ENCODE measurements at regions not wholly inside any gene's neighbourhood (a gene's known extent, or its start where the extent isn't known, plus 50 kb on each side); places are given as distances from the start of the nearest gene placed in this dataset.
"Not testable (repeated sequence)": the region's sequence is repeated elsewhere in the genome, so short reads cannot be mapped to it uniquely, and the experiment has no call there.

DNA sequence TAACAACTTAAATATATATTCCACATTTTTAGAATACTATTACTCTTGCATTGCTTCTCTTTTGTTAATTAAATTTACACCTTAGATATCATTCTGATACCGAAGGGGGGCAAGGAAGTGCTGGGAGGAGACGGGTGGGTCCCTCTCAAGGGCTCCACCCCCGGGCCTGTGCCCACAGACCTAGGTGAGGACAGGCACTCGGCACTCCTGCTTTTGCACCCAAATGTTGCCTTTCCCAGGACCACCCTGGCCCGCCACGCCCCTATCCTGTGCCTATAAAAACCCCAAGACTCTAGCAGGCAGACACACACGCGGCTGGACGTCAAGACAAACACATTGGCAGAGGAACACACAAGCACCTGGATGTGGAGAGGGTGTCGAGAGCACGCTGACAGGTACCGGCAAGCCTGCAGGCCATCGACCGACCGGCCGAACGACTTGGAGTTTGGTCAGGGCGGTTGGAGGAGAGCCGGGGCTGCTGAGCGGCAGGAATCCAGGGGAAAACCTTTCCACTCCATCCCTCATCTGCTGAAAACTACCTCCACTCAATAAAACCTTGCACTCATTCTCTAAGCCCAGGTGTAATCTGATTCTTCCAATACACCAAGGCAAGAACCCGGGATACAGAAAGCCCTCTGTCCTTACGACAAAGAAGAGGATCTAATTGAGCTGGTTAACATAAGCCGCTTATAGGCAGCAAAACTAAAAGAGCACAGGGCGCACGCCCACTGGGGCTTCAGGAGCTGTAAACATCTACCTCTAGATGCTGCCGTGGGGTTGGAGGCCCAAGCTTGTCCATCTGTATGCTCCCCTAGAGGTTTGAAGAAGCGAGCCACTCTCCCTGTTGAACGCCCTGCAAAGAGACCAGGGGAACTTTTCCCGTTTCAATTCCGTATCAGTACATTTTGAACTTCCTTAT is 197.4 kb upstream of the PRSS16 start:
- Histone ChIP-seq H3K4me1 (no peaks in the 10 kb centered on the region), H3K4me3 (replicated peaks in 1 of 3) (no peak overlapping the region), H3K36me3 (no peaks in the 10 kb centered on the region), H3K27me3 (no peaks in the 10 kb centered on the region), H3K9me3 (no peaks in the 10 kb centered on the region), H3K27ac (no peak overlapping the region)
- 50 to 52% methylated on average over 30 of the region's 30 CpGs for WGBS, 2 donors
- DNase-seq = peak; percentile 5 to 14
- intact Hi-C loops (cut with DNase I) = no loop called here
- no peak for TF ChIP-seq POLR2A (IDR thresholded peaks at IDR 0.05)
- TF ChIP-seq, protein P1, sequence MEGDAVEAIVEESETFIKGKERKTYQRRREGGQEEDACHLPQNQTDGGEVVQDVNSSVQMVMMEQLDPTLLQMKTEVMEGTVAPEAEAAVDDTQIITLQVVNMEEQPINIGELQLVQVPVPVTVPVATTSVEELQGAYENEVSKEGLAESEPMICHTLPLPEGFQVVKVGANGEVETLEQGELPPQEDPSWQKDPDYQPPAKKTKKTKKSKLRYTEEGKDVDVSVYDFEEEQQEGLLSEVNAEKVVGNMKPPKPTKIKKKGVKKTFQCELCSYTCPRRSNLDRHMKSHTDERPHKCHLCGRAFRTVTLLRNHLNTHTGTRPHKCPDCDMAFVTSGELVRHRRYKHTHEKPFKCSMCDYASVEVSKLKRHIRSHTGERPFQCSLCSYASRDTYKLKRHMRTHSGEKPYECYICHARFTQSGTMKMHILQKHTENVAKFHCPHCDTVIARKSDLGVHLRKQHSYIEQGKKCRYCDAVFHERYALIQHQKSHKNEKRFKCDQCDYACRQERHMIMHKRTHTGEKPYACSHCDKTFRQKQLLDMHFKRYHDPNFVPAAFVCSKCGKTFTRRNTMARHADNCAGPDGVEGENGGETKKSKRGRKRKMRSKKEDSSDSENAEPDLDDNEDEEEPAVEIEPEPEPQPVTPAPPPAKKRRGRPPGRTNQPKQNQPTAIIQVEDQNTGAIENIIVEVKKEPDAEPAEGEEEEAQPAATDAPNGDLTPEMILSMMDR (IDR thresholded peaks at IDR 0.05) = no peak

DNA sequence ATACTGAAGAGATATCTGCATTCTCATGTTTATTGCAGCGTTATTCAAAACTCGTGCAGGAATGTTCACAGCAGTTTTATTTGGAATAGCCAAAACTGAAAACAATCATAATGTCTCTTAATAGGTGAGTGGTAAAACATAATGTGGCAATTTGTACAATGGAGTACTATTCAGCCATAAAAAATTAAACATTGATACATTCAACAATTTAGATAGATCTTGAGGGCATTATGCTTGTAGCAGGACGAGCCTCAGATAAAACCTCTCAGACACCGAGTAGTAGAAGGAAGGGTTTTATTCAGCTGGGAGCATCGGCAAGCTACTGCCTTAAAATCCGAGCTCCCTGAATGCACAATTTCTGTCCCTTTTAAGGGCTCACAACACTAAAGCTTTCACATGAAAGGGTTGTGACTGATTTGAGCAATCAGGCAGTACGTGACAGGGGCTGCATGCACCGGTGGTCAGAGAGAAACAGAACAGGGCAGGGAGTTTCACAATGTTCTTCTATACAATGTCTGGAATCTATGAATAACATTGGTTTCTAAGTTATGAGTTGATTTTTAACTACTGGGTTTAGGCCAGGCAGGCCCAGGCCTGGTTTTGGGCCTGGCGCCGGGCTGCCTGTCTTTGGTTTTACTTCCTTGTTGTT is 195.3 kb upstream of the PRSS16 start:
- H3K27me3 ChIP-seq; H3K27ac ChIP-seq; H3K4me3 ChIP-seq (replicated peaks in 1 of 3); DNase-seq; H3K36me3 ChIP-seq; intact Hi-C loops (cut with DNase I); H3K4me1 ChIP-seq; H3K9me3 ChIP-seq: not testable (repeated sequence)
- 89% methylated on average over 10 of the region's 10 CpGs for WGBS, 2 donors

DNA sequence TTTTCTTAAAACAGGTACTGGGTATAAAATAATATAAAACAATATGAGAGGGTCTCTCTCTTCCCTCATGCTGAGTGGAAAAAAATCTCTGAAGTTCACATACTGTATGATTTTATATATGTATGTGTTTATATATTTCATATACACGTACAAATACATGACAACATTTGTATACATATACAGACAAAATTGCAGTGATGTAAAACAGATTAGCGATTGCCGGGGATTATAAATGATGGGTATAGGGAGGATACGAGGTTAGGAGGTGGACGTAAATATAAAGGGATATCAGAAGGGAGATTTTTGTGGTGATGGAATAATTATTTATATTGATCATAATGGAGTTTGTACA is 194.8 kb upstream of the PRSS16 start:
- TF ChIP-seq, protein P1 (IDR thresholded peaks at IDR 0.05) = no peak
- TF ChIP-seq POLR2A (IDR thresholded peaks at IDR 0.05) = no peak
- Histone ChIP-seq H3K9me3 (no peaks in the 10 kb centered on the region), H3K27me3 (no peaks in the 10 kb centered on the region), H3K27ac (no peak overlapping the region), H3K4me3 (replicated peaks in 1 of 3) (no peak overlapping the region), H3K36me3 (no peaks in the 10 kb centered on the region), H3K4me1 (no peaks in the 10 kb centered on the region)
- no peak for DNase-seq
- 94 to 96% methylated on average over 5 of the region's 5 CpGs for WGBS, 2 donors
- intact Hi-C loops (cut with DNase I) = no loop called here

DNA sequence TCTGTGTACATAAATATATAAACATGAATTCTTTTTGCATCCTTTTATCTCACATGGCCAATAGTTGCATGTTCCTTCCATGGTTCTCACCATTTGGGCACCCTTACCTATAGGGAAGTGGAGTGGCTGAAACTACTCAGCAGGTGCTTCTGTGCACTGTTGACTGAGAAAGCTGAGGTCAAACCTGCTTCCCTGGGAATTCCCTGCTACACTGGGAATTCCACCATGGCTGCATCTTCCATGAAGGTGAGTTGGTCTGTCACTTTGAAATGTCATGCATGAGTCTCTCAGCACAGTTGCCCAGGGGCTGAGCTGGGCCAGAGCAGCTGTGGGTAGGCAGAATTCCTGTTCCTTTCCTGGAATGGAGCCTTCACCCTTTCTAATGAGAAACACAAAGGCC is 193.8 kb upstream of the PRSS16 start:
- Histone ChIP-seq H3K4me3 (replicated peaks in 1 of 3) (no peak overlapping the region), H3K27ac (no peak overlapping the region), H3K9me3 (no peaks in the 10 kb centered on the region), H3K4me1 (no peaks in the 10 kb centered on the region), H3K27me3 (no peaks in the 10 kb centered on the region), H3K36me3 (no peaks in the 10 kb centered on the region)
- no peak for DNase-seq
- TF ChIP-seq POLR2A (IDR thresholded peaks at IDR 0.05) = no peak
- TF ChIP-seq, protein P1 (IDR thresholded peaks at IDR 0.05) = no peak
- intact Hi-C loops (cut with DNase I) = no loop called here

DNA sequence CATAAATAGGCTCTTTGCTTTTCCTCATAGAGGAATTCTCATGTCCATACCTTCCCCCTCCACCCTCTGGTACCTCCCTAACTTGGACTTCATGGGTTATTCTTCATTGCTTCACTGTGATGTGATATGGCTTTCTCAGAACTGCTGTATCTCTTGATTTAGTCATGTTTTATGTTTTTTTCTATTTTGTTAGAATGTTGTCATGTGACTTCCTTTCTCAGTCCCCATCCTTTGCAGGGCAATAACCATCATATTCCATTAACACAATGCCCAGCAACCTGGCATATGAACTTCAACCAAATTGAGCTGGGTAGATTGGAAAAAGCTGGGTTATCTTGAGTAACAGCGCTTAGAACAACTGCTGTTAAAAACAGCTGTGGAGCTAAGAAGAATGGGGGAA is 190.9 kb upstream of the PRSS16 start:
- H3K4me1 ChIP-seq = no peaks in the 10 kb centered on the region
- no peak overlapping the region for H3K4me3 ChIP-seq (replicated peaks in 1 of 3)
- no peaks in the 10 kb centered on the region for H3K9me3 ChIP-seq
- intact Hi-C loops (cut with DNase I) = no loop called here
- TF ChIP-seq, protein P1 (IDR thresholded peaks at IDR 0.05) = no peak
- H3K36me3 ChIP-seq = no peaks in the 10 kb centered on the region
- no peaks in the 10 kb centered on the region for H3K27me3 ChIP-seq
- WGBS, 2 donors = 89 to 98% methylated on average over 1 of the region's 1 CpG
- no peak for DNase-seq
- no peak overlapping the region for H3K27ac ChIP-seq

Data from thyroid gland (tissue), 4 donors.